ENCODE measurements at regions not wholly inside any gene's neighbourhood (a gene's known extent, or its start where the extent isn't known, plus 50 kb on each side); places are given as distances from the start of the nearest gene placed in this dataset.
"Not testable (repeated sequence)": the region's sequence is repeated elsewhere in the genome, so short reads cannot be mapped to it uniquely, and the experiment has no call there.

- DNase-seq, result no peak
Measured at GRCh38 chr5:96483878-96484277, 50.8 kb upstream of the PCSK1 start.

GRCh38 chr5:96487859-96488258 lies 54.8 kb upstream of the PCSK1 start:
- DNase-seq, result no peak

GRCh38 chr5:96489532-96489931 lies 56.5 kb upstream of the PCSK1 start:
- DNase-seq, result no peak

GRCh38 chr5:96492459-96493047 lies 59.5 kb upstream of the PCSK1 start:
- no peak for DNase-seq

- no peak for DNase-seq
Measured at GRCh38 chr5:96493219-96493790, 60.3 kb upstream of the PCSK1 start.

- DNase-seq, result not testable (repeated sequence)
Measured at GRCh38 chr5:96495412-96495811, 62.4 kb upstream of the PCSK1 start.

- DNase-seq, result not testable (repeated sequence)
Measured at GRCh38 chr5:96497027-96497426, 64.0 kb upstream of the PCSK1 start.

GRCh38 chr5:96499753-96500345 lies 66.8 kb upstream of the PCSK1 start:
- DNase-seq, result no peak

GRCh38 chr5:96501991-96502646 lies 69.1 kb upstream of the PCSK1 start:
- no peak for DNase-seq

- DNase-seq, result no peak
Measured at GRCh38 chr5:96503501-96504236, 70.6 kb upstream of the PCSK1 start.

GRCh38 chr5:96506376-96506775 lies 73.3 kb upstream of the PCSK1 start:
- no peak for DNase-seq

GRCh38 chr5:96506866-96507527 lies 73.9 kb upstream of the PCSK1 start:
- DNase-seq, result no peak

- no peak for DNase-seq
Measured at GRCh38 chr5:96509316-96509715, 76.3 kb upstream of the PCSK1 start.

GRCh38 chr5:96509721-96510350 lies 76.8 kb upstream of the PCSK1 start:
- DNase-seq, result no peak

- DNase-seq, result no peak
Measured at GRCh38 chr5:96516631-96517071, 83.6 kb upstream of the PCSK1 start.

- no peak for DNase-seq
Measured at GRCh38 chr5:96517295-96517694, 84.2 kb upstream of the PCSK1 start.

GRCh38 chr5:96520345-96520744 lies 87.3 kb upstream of the PCSK1 start:
- no peak for DNase-seq

- no peak for DNase-seq
Measured at GRCh38 chr5:96522635-96523355, 89.7 kb upstream of the PCSK1 start.

GRCh38 chr5:96527768-96528661 lies 95.0 kb upstream of the PCSK1 start:
- DNase-seq, result no peak

GRCh38 chr5:96528826-96529474 lies 95.9 kb upstream of the PCSK1 start:
- DNase-seq, result no peak
